ENCODE measurements at regions not wholly inside any gene's neighbourhood (a gene's known extent, or its start where the extent isn't known, plus 50 kb on each side); places are given as distances from the start of the nearest gene placed in this dataset.

GRCh38 chr1:239169276-239169675 lies 217.1 kb upstream of the CHRM3 start:
- Histone ChIP-seq H2AFZ (ENCODE audit: low read depth, low read length) (no peak overlapping the region), H3K27ac (ENCODE audit: low read length) (no peak overlapping the region), H3K9me2 (ENCODE audit: insufficient read depth, low read length) (no peaks in the 10 kb centered on the region), H4K20me1 (ENCODE audit: insufficient read depth) (no peaks in the 10 kb centered on the region), H3K9me3 (ENCODE audit: low read length) (peaks cover 5% of the 10 kb centered on the region), H3K4me2 (ENCODE audit: low read length) (no peak overlapping the region), H3K4me3 (ENCODE audit: low read length) (no peak overlapping the region), H3K27me3 (ENCODE audit: insufficient read depth, low read depth, low read length) (no peaks in the 10 kb centered on the region), H3K79me2 (replicated peaks; ENCODE audit: insufficient read depth, low read length) (no peaks in the 10 kb centered on the region), H3K9ac (ENCODE audit: low read length) (no peak overlapping the region), H3F3A (ENCODE audit: insufficient read depth, low read length, poor library complexity, severe bottlenecking) (no peaks in the 10 kb centered on the region), H3K36me3 (ENCODE audit: insufficient read depth, low read length) (no peaks in the 10 kb centered on the region)
- no peak for TF ChIP-seq SMC3 (conservative IDR thresholded peaks at IDR 0.05; ENCODE audit: poor library complexity)
- TF ChIP-seq TAF1 (IDR thresholded peaks at IDR 0.05; ENCODE audit: low read depth) = no peak
- TF ChIP-seq EZH2 (IDR thresholded peaks at IDR 0.05; ENCODE audit: borderline replicate concordance, insufficient read depth, low read length, poor library complexity, severe bottlenecking) = no peak
- TF ChIP-seq CTCF (IDR thresholded peaks at IDR 0.05; ENCODE audit: poor library complexity, severe bottlenecking) = no peak
- TF ChIP-seq POLR2AphosphoS5 (IDR thresholded peaks at IDR 0.05) = no peak
- no peak for TF ChIP-seq REST (IDR thresholded peaks at IDR 0.05; ENCODE audit: borderline replicate concordance)
- no peak for TF ChIP-seq RAD21 (conservative IDR thresholded peaks at IDR 0.05)

- Histone ChIP-seq H3K9ac (ENCODE audit: low read length) (no peak overlapping the region), H3K36me3 (ENCODE audit: insufficient read depth, low read length) (no peaks in the 10 kb centered on the region), H3F3A (ENCODE audit: insufficient read depth, low read length, poor library complexity, severe bottlenecking) (no peaks in the 10 kb centered on the region), H2AFZ (ENCODE audit: low read depth, low read length) (no peak overlapping the region), H3K4me3 (ENCODE audit: low read length) (no peak overlapping the region), H3K9me3 (ENCODE audit: low read length) (peaks cover 5% of the 10 kb centered on the region), H3K4me2 (ENCODE audit: low read length) (no peak overlapping the region), H3K9me2 (ENCODE audit: insufficient read depth, low read length) (no peaks in the 10 kb centered on the region), H3K79me2 (replicated peaks; ENCODE audit: insufficient read depth, low read length) (no peaks in the 10 kb centered on the region), H3K27me3 (ENCODE audit: insufficient read depth, low read depth, low read length) (no peaks in the 10 kb centered on the region), H4K20me1 (ENCODE audit: insufficient read depth) (no peaks in the 10 kb centered on the region), H3K27ac (ENCODE audit: low read length) (no peak overlapping the region)
- TF ChIP-seq RAD21 (conservative IDR thresholded peaks at IDR 0.05) = no peak
- no peak for TF ChIP-seq EZH2 (IDR thresholded peaks at IDR 0.05; ENCODE audit: borderline replicate concordance, insufficient read depth, low read length, poor library complexity, severe bottlenecking)
- no peak for TF ChIP-seq MXI1 (conservative IDR thresholded peaks at IDR 0.05; ENCODE audit: poor library complexity, severe bottlenecking)
- no peak for TF ChIP-seq REST (IDR thresholded peaks at IDR 0.05; ENCODE audit: borderline replicate concordance)
- TF ChIP-seq CTCF (IDR thresholded peaks at IDR 0.05; ENCODE audit: poor library complexity, severe bottlenecking) = no peak
- no peak for TF ChIP-seq SMC3 (conservative IDR thresholded peaks at IDR 0.05; ENCODE audit: poor library complexity)
- no peak for TF ChIP-seq EP300 (conservative IDR thresholded peaks at IDR 0.05; ENCODE audit: poor library complexity, severe bottlenecking)
- TF ChIP-seq TAF1 (IDR thresholded peaks at IDR 0.05; ENCODE audit: low read depth) = no peak
- TF ChIP-seq POLR2AphosphoS5 (IDR thresholded peaks at IDR 0.05) = no peak
Measured at GRCh38 chr1:239164451-239165180, 221.8 kb upstream of the CHRM3 start.

All from neural cell (in vitro differentiated cells).